ENCODE measurements at regions not wholly inside any gene's neighbourhood (a gene's known extent, or its start where the extent isn't known, plus 50 kb on each side); places are given as distances from the start of the nearest gene placed in this dataset.
"Not testable (repeated sequence)": the region's sequence is repeated elsewhere in the genome, so short reads cannot be mapped to it uniquely, and the experiment has no call there.

- Histone ChIP-seq H3K4me3 (no peak overlapping the region), H3K9me3 (no peaks in the 10 kb centered on the region), H3K4me1 (no peaks in the 10 kb centered on the region), H3K27me3 (no peaks in the 10 kb centered on the region), H3K36me3 (no peaks in the 10 kb centered on the region), H3K27ac (no peak overlapping the region)
- DNase-seq = no peak
- TF ChIP-seq CTCF (IDR thresholded peaks at IDR 0.05) = no peak
- intact Hi-C loops (cut with DNase I; ENCODE audit: low total_unique reads) = no loop called here
These were observed 569.2 kb downstream of the PRR16 start for GRCh38 chr5:121033334-121033733.

GRCh38 chr5:121038438-121038837 is 574.3 kb downstream of the PRR16 start:
- intact Hi-C loops (cut with DNase I; ENCODE audit: low total_unique reads) = no loop called here

GRCh38 chr5:121049971-121050370 is 585.9 kb downstream of the PRR16 start:
- intact Hi-C loops (cut with DNase I; ENCODE audit: low total_unique reads) = no loop called here
- no peaks in the 10 kb centered on the region for H3K9me3 ChIP-seq

More at GRCh38 chr5:121038438-121038837, 574.3 kb downstream of the PRR16 start:
- H3K9me3 ChIP-seq = no peaks in the 10 kb centered on the region
- no peaks in the 10 kb centered on the region for H3K27me3 ChIP-seq
- no peaks in the 10 kb centered on the region for H3K4me1 ChIP-seq
- no peak for TF ChIP-seq CTCF (IDR thresholded peaks at IDR 0.05)
- no peak overlapping the region for H3K27ac ChIP-seq
- no peaks in the 10 kb centered on the region for H3K36me3 ChIP-seq
- DNase-seq = no peak
- no peak overlapping the region for H3K4me3 ChIP-seq

GRCh38 chr5:121053055-121053985 is 589.2 kb downstream of the PRR16 start:
- Histone ChIP-seq H3K27me3 (no peaks in the 10 kb centered on the region), H3K36me3 (no peaks in the 10 kb centered on the region), H3K9me3 (no peaks in the 10 kb centered on the region), H3K4me1 (no peaks in the 10 kb centered on the region), H3K27ac (no peak overlapping the region), H3K4me3 (no peak overlapping the region)
- TF ChIP-seq CTCF (IDR thresholded peaks at IDR 0.05) = no peak
- intact Hi-C loops (cut with DNase I; ENCODE audit: low total_unique reads) = no loop called here
- no peak for DNase-seq

More at GRCh38 chr5:121049971-121050370, 585.9 kb downstream of the PRR16 start:
- no peak for TF ChIP-seq CTCF (IDR thresholded peaks at IDR 0.05)
- Histone ChIP-seq H3K27ac (no peak overlapping the region), H3K36me3 (no peaks in the 10 kb centered on the region), H3K4me1 (no peaks in the 10 kb centered on the region), H3K4me3 (no peak overlapping the region), H3K27me3 (no peaks in the 10 kb centered on the region)
- DNase-seq = no peak

- Histone ChIP-seq H3K36me3 (no peaks in the 10 kb centered on the region), H3K4me3 (no peak overlapping the region), H3K27ac (no peak overlapping the region), H3K4me1 (no peaks in the 10 kb centered on the region), H3K27me3 (no peaks in the 10 kb centered on the region), H3K9me3 (no peaks in the 10 kb centered on the region)
- no peak for TF ChIP-seq CTCF (IDR thresholded peaks at IDR 0.05)
- intact Hi-C loops (cut with DNase I; ENCODE audit: low total_unique reads) = no loop called here
- DNase-seq = no peak
These were observed 591.5 kb downstream of the PRR16 start for GRCh38 chr5:121055586-121055985.

- intact Hi-C loops (cut with DNase I; ENCODE audit: low total_unique reads); DNase-seq; H3K4me1 ChIP-seq; H3K4me3 ChIP-seq; H3K27ac ChIP-seq; H3K27me3 ChIP-seq; H3K9me3 ChIP-seq; H3K36me3 ChIP-seq: not testable (repeated sequence)
These were observed 600.1 kb downstream of the PRR16 start for GRCh38 chr5:121064241-121064640.
